ENCODE measurements at regions not wholly inside any gene's neighbourhood (a gene's known extent, or its start where the extent isn't known, plus 50 kb on each side); places are given as distances from the start of the nearest gene placed in this dataset.

DNA sequence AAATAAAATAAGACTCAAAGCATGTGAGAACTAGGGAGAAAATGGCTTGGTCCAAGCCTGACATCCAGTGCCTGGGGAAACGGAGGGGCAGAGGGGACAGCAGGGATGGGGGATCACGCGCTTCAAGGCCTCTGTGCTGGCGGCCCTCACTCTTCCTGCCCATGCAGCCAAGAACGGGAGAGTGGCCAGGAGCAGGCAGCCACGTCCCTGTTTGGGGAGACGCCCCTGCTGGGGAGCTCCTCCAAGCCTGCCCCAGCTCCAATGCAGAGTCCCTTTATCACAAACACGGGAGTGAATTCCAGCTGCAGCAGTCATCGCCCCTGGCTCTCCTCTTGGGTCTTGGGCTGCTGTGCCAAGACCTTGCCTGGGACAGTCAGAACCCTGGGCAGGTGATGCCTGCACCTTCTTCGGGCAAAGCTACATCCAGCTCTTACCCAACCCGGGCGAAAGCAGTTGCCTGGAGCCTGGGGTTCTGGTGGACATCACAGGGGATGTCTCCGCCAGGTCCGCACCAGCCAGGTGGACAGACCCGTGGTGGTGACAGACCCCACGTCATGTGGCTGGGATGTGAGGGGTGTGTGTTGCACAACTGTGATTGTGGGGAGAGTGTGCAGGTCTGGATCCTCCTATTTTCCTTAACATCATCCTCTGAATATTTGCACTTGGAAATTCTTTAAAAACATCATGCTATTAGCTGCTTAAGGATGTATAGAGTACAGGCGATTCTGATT, 1391.3 kb downstream of the BRD1 start:
- TF ChIP-seq SIN3A (IDR thresholded peaks at IDR 0.05; ENCODE audit: borderline replicate concordance, insufficient read depth, low read depth, low read length): no peak
- TF ChIP-seq, protein P1, sequence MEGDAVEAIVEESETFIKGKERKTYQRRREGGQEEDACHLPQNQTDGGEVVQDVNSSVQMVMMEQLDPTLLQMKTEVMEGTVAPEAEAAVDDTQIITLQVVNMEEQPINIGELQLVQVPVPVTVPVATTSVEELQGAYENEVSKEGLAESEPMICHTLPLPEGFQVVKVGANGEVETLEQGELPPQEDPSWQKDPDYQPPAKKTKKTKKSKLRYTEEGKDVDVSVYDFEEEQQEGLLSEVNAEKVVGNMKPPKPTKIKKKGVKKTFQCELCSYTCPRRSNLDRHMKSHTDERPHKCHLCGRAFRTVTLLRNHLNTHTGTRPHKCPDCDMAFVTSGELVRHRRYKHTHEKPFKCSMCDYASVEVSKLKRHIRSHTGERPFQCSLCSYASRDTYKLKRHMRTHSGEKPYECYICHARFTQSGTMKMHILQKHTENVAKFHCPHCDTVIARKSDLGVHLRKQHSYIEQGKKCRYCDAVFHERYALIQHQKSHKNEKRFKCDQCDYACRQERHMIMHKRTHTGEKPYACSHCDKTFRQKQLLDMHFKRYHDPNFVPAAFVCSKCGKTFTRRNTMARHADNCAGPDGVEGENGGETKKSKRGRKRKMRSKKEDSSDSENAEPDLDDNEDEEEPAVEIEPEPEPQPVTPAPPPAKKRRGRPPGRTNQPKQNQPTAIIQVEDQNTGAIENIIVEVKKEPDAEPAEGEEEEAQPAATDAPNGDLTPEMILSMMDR (IDR thresholded peaks at IDR 0.05): no peak

All from Panc1 (cell line).